ENCODE measurements at regions not wholly inside any gene's neighbourhood (a gene's known extent, or its start where the extent isn't known, plus 50 kb on each side); places are given as distances from the start of the nearest gene placed in this dataset.

GRCh38 chr7:116351966-116352365 is 141.6 kb downstream of the TES start:
- H3K4me1 ChIP-seq (ENCODE audit: control insufficient read depth in 3 of 3, insufficient read depth in 2 of 3, low read depth in 1 of 3, low read length in 2 of 3): peaks cover 0 to 31% (median 8%) of the 10 kb centered on the region in 3 donors
- H3K9me3 ChIP-seq (ENCODE audit: control insufficient read depth in 2 of 2, insufficient read depth in 1 of 2, low read depth in 1 of 2, low read length in 1 of 2): peaks cover 0 to 7% of the 10 kb centered on the region in 2 donors
- DNase-seq (no peak), FAIRE-seq (no peak)
- no peaks in the 10 kb centered on the region for H3K36me3 ChIP-seq (ENCODE audit: control insufficient read depth in 3 of 3, insufficient read depth in 2 of 3, low read depth in 1 of 3, low read length in 3 of 3)
- 94 to 98% (median 95%) methylated on average over 6 of the region's 6 CpGs for WGBS, 3 donors
- H3K27ac ChIP-seq (ENCODE audit: low read depth in 1 of 3, low read length in 2 of 3): no peak overlapping the region
- H3K27me3 ChIP-seq (ENCODE audit: control insufficient read depth in 3 of 3, insufficient read depth in 3 of 3, low read length in 3 of 3): no peaks in the 10 kb centered on the region
- H3K4me3 ChIP-seq (ENCODE audit: low read depth in 1 of 3, low read length in 3 of 3): no peak overlapping the region

GRCh38 chr7:116353647-116354046 is 143.3 kb downstream of the TES start:
- FAIRE-seq (no peak), DNase-seq (peak; percentile 42 to 51)
- Histone ChIP-seq H3K9me3 (ENCODE audit: control insufficient read depth in 2 of 2, insufficient read depth in 1 of 2, low read depth in 1 of 2, low read length in 1 of 2) (no peaks in the 10 kb centered on the region), H3K4me1 (ENCODE audit: control insufficient read depth in 3 of 3, insufficient read depth in 2 of 3, low read depth in 1 of 3, low read length in 2 of 3) (peaks cover 0 to 36% (median 8%) of the 10 kb centered on the region in 3 donors), H3K36me3 (ENCODE audit: control insufficient read depth in 3 of 3, insufficient read depth in 2 of 3, low read depth in 1 of 3, low read length in 3 of 3) (no peaks in the 10 kb centered on the region), H3K27ac (ENCODE audit: low read depth in 1 of 3, low read length in 2 of 3) (peak overlapping the region in 2 of 3 donors; percentile 57 to 79), H3K27me3 (ENCODE audit: control insufficient read depth in 3 of 3, insufficient read depth in 3 of 3, low read length in 3 of 3) (no peaks in the 10 kb centered on the region), H3K4me3 (ENCODE audit: low read depth in 1 of 3, low read length in 3 of 3) (no peak overlapping the region)
- WGBS, 3 donors: 68 to 87% (median 83%) methylated on average over 2 of the region's 2 CpGs

GRCh38 chr7:116354171-116354545 is 143.8 kb downstream of the TES start:
- Histone ChIP-seq H3K4me3 (ENCODE audit: low read depth in 1 of 3, low read length in 3 of 3) (no peak overlapping the region), H3K4me1 (ENCODE audit: control insufficient read depth in 3 of 3, insufficient read depth in 2 of 3, low read depth in 1 of 3, low read length in 2 of 3) (peaks cover 0 to 36% (median 8%) of the 10 kb centered on the region in 3 donors), H3K9me3 (ENCODE audit: control insufficient read depth in 2 of 2, insufficient read depth in 1 of 2, low read depth in 1 of 2, low read length in 1 of 2) (no peaks in the 10 kb centered on the region), H3K27me3 (ENCODE audit: control insufficient read depth in 3 of 3, insufficient read depth in 3 of 3, low read length in 3 of 3) (no peaks in the 10 kb centered on the region), H3K36me3 (ENCODE audit: control insufficient read depth in 3 of 3, insufficient read depth in 2 of 3, low read depth in 1 of 3, low read length in 3 of 3) (no peaks in the 10 kb centered on the region), H3K27ac (ENCODE audit: low read depth in 1 of 3, low read length in 2 of 3) (peak overlapping the region in 2 of 3 donors; percentile 79 to 92)
- FAIRE-seq: no peak
- DNase-seq: peak in 1 of 2 donors; percentile 61
- 48 to 79% (median 68%) methylated on average over 6 of the region's 6 CpGs for WGBS, 3 donors

- 11 to 32% (median 15%) methylated on average over 10 of the region's 10 CpGs for WGBS, 3 donors
- Histone ChIP-seq H3K4me3 (ENCODE audit: low read depth in 1 of 3, low read length in 3 of 3) (no peak overlapping the region), H3K27ac (ENCODE audit: low read depth in 1 of 3, low read length in 2 of 3) (peak overlapping the region in 2 of 3 donors; percentile 79 to 92), H3K4me1 (ENCODE audit: control insufficient read depth in 3 of 3, insufficient read depth in 2 of 3, low read depth in 1 of 3, low read length in 2 of 3) (peaks cover 0 to 36% (median 8%) of the 10 kb centered on the region in 3 donors), H3K9me3 (ENCODE audit: control insufficient read depth in 2 of 2, insufficient read depth in 1 of 2, low read depth in 1 of 2, low read length in 1 of 2) (no peaks in the 10 kb centered on the region), H3K27me3 (ENCODE audit: control insufficient read depth in 3 of 3, insufficient read depth in 3 of 3, low read length in 3 of 3) (no peaks in the 10 kb centered on the region), H3K36me3 (ENCODE audit: control insufficient read depth in 3 of 3, insufficient read depth in 2 of 3, low read depth in 1 of 3, low read length in 3 of 3) (no peaks in the 10 kb centered on the region)
- DNase-seq (peak; percentile 77 to 82), FAIRE-seq (no peak)
These were observed 144.4 kb downstream of the TES start for GRCh38 chr7:116354546-116355423.

- H3K27ac ChIP-seq (ENCODE audit: low read depth in 1 of 3, low read length in 2 of 3): peak overlapping the region in 2 of 3 donors; percentile 36 to 79
- WGBS, 3 donors: 53 to 69% (median 64%) methylated on average over 2 of the region's 2 CpGs
- H3K36me3 ChIP-seq (ENCODE audit: control insufficient read depth in 3 of 3, insufficient read depth in 2 of 3, low read depth in 1 of 3, low read length in 3 of 3): no peaks in the 10 kb centered on the region
- FAIRE-seq (no peak), DNase-seq (no peak)
- H3K27me3 ChIP-seq (ENCODE audit: control insufficient read depth in 3 of 3, insufficient read depth in 3 of 3, low read length in 3 of 3): no peaks in the 10 kb centered on the region
- no peaks in the 10 kb centered on the region for H3K9me3 ChIP-seq (ENCODE audit: control insufficient read depth in 2 of 2, insufficient read depth in 1 of 2, low read depth in 1 of 2, low read length in 1 of 2)
- H3K4me3 ChIP-seq (ENCODE audit: low read depth in 1 of 3, low read length in 3 of 3): no peak overlapping the region
- peaks cover 0 to 36% (median 8%) of the 10 kb centered on the region in 3 donors for H3K4me1 ChIP-seq (ENCODE audit: control insufficient read depth in 3 of 3, insufficient read depth in 2 of 3, low read depth in 1 of 3, low read length in 2 of 3)
These were observed 144.1 kb upstream of the CAV2 start for GRCh38 chr7:116355424-116355765.

- Histone ChIP-seq H3K27me3 (ENCODE audit: control insufficient read depth in 3 of 3, insufficient read depth in 3 of 3, low read length in 3 of 3) (no peaks in the 10 kb centered on the region), H3K36me3 (ENCODE audit: control insufficient read depth in 3 of 3, insufficient read depth in 2 of 3, low read depth in 1 of 3, low read length in 3 of 3) (no peaks in the 10 kb centered on the region), H3K4me1 (ENCODE audit: control insufficient read depth in 3 of 3, insufficient read depth in 2 of 3, low read depth in 1 of 3, low read length in 2 of 3) (peaks cover 0 to 36% (median 8%) of the 10 kb centered on the region in 3 donors), H3K4me3 (ENCODE audit: low read depth in 1 of 3, low read length in 3 of 3) (no peak overlapping the region), H3K27ac (ENCODE audit: low read depth in 1 of 3, low read length in 2 of 3) (peak overlapping the region in 2 of 3 donors; percentile 57 to 60), H3K9me3 (ENCODE audit: control insufficient read depth in 2 of 2, insufficient read depth in 1 of 2, low read depth in 1 of 2, low read length in 1 of 2) (no peaks in the 10 kb centered on the region)
- DNase-seq (peak in 1 of 2 donors; percentile 40), FAIRE-seq (no peak)
- WGBS, 3 donors: 33 to 70% (median 53%) methylated on average over 1 of the region's 1 CpG
These were observed 143.1 kb upstream of the CAV2 start for GRCh38 chr7:116356333-116356965.

- WGBS, 3 donors: 16 to 51% (median 41%) methylated on average over 2 of the region's 2 CpGs
- Histone ChIP-seq H3K4me3 (ENCODE audit: low read depth in 1 of 3, low read length in 3 of 3) (no peak overlapping the region), H3K9me3 (ENCODE audit: control insufficient read depth in 2 of 2, insufficient read depth in 1 of 2, low read depth in 1 of 2, low read length in 1 of 2) (no peaks in the 10 kb centered on the region), H3K27me3 (ENCODE audit: control insufficient read depth in 3 of 3, insufficient read depth in 3 of 3, low read length in 3 of 3) (no peaks in the 10 kb centered on the region), H3K27ac (ENCODE audit: low read depth in 1 of 3, low read length in 2 of 3) (peak overlapping the region in 2 of 3 donors; percentile 20 to 60), H3K36me3 (ENCODE audit: control insufficient read depth in 3 of 3, insufficient read depth in 2 of 3, low read depth in 1 of 3, low read length in 3 of 3) (no peaks in the 10 kb centered on the region), H3K4me1 (ENCODE audit: control insufficient read depth in 3 of 3, insufficient read depth in 2 of 3, low read depth in 1 of 3, low read length in 2 of 3) (peaks cover 0 to 36% (median 8%) of the 10 kb centered on the region in 3 donors)
- FAIRE-seq (no peak), DNase-seq (peak; percentile 24 to 48)
These were observed 142.6 kb upstream of the CAV2 start for GRCh38 chr7:116356979-116357378.

GRCh38 chr7:116357781-116358670 is 141.5 kb upstream of the CAV2 start:
- Histone ChIP-seq H3K4me1 (ENCODE audit: control insufficient read depth in 3 of 3, insufficient read depth in 2 of 3, low read depth in 1 of 3, low read length in 2 of 3) (peaks cover 0 to 36% (median 8%) of the 10 kb centered on the region in 3 donors), H3K4me3 (ENCODE audit: low read depth in 1 of 3, low read length in 3 of 3) (no peak overlapping the region), H3K27ac (ENCODE audit: low read depth in 1 of 3, low read length in 2 of 3) (peak overlapping the region in 1 of 3 donors; percentile 44), H3K36me3 (ENCODE audit: control insufficient read depth in 3 of 3, insufficient read depth in 2 of 3, low read depth in 1 of 3, low read length in 3 of 3) (no peaks in the 10 kb centered on the region), H3K9me3 (ENCODE audit: control insufficient read depth in 2 of 2, insufficient read depth in 1 of 2, low read depth in 1 of 2, low read length in 1 of 2) (no peaks in the 10 kb centered on the region), H3K27me3 (ENCODE audit: control insufficient read depth in 3 of 3, insufficient read depth in 3 of 3, low read length in 3 of 3) (no peaks in the 10 kb centered on the region)
- no peak for DNase-seq
- no peak for FAIRE-seq
- WGBS, 3 donors: 77 to 89% (median 84%) methylated on average over 5 of the region's 5 CpGs

Measured in small intestine (tissue), 7 donors.